Mesodermal cell (in vitro differentiated cells): ENCODE measurements at regions not wholly inside any gene's neighbourhood (a gene's known extent, or its start where the extent isn't known, plus 50 kb on each side); places are given as distances from the start of the nearest gene placed in this dataset.

Source experiments
- H3K27ac ChIP-seq: 2 replicates; pipeline ENCODE4 v1.7.0; 2013; ENCODE audit warnings: mild to moderate bottlenecking, low read depth, low read length, moderate library complexity; ENCODE audit not compliant: severe bottlenecking
- H3K36me3 ChIP-seq: 2 replicates; pipeline ENCODE4 v1.7.1; 2013; ENCODE audit warnings: mild to moderate bottlenecking, low read length, moderate library complexity; ENCODE audit not compliant: control insufficient read depth, insufficient read depth
- H3K4me1 ChIP-seq: one replicate; pipeline ENCODE4 v1.7.1; 2013; ENCODE audit warnings: mild to moderate bottlenecking, low read length; ENCODE audit not compliant: insufficient read depth, control insufficient read depth, poor library complexity, severe bottlenecking
- H3K4me3 ChIP-seq: 2 replicates; pipeline ENCODE4 v1.7.0; 2013; ENCODE audit warnings: low read length, control low read depth, mild to moderate bottlenecking; ENCODE audit not compliant: insufficient read depth, poor library complexity, severe bottlenecking; ENCODE audit errors: extremely low read depth
- H3K9me3 ChIP-seq: 2 replicates; pipeline ENCODE4 v1.7.1; 2013; ENCODE audit warnings: mild to moderate bottlenecking, low read length, moderate library complexity; ENCODE audit not compliant: control insufficient read depth
- WGBS, 2 experiments: methylation state at CpG; one replicate each; pipeline ENCODE4 v1.1.5; 2013; ENCODE audit warnings: missing lambda C conversion rate in 2 of 2; ENCODE audit not compliant: insufficient coverage in 2 of 2; 5-methylcytosine and 5-hydroxymethylcytosine counted together

GRCh38 chr9:106731910-106732309, 131.1 kb upstream of the ZNF462 start:
- Histone ChIP-seq H3K4me3 (no peak overlapping the region), H3K9me3 (no peaks in the 10 kb centered on the region), H3K4me1 (no peaks in the 10 kb centered on the region), H3K27ac (no peak overlapping the region), H3K36me3 (no peaks in the 10 kb centered on the region)
- WGBS, 2 experiments, result 80% methylated on average over 1 of the region's 1 CpG; no CpG with 5 or more reads in 1 of the 2 experiments

GRCh38 chr9:106733828-106734380, 129.1 kb upstream of the ZNF462 start:
- H3K4me1 ChIP-seq, result no peaks in the 10 kb centered on the region
- no peaks in the 10 kb centered on the region for H3K9me3 ChIP-seq
- WGBS, 2 experiments, result no CpG with 5 or more reads among the region's 3 CpGs
- H3K36me3 ChIP-seq, result no peaks in the 10 kb centered on the region
- no peak overlapping the region for H3K27ac ChIP-seq
- H3K4me3 ChIP-seq, result no peak overlapping the region

- Histone ChIP-seq H3K36me3 (no peaks in the 10 kb centered on the region), H3K4me3 (no peak overlapping the region), H3K9me3 (no peaks in the 10 kb centered on the region), H3K27ac (no peak overlapping the region), H3K4me1 (no peaks in the 10 kb centered on the region)
- WGBS, 2 experiments, result 96% methylated on average over 3 of the region's 3 CpGs
Observed at GRCh38 chr9:106737516-106737915, 125.5 kb upstream of the ZNF462 start.

- no peaks in the 10 kb centered on the region for H3K4me1 ChIP-seq
- H3K27ac ChIP-seq, result no peak overlapping the region
- no peaks in the 10 kb centered on the region for H3K9me3 ChIP-seq
- WGBS, 2 experiments, result no CpG with 5 or more reads among the region's 1 CpG
- no peak overlapping the region for H3K4me3 ChIP-seq
- H3K36me3 ChIP-seq, result no peaks in the 10 kb centered on the region
Observed at GRCh38 chr9:106738109-106738508, 124.9 kb upstream of the ZNF462 start.

- Histone ChIP-seq H3K4me3 (no peak overlapping the region), H3K36me3 (no peaks in the 10 kb centered on the region), H3K4me1 (no peaks in the 10 kb centered on the region), H3K27ac (no peak overlapping the region), H3K9me3 (no peaks in the 10 kb centered on the region)
- no CpG with 5 or more reads among the region's 1 CpG for WGBS, 2 experiments
Observed at GRCh38 chr9:106745457-106745856, 117.5 kb upstream of the ZNF462 start.

- H3K9me3 ChIP-seq, result no peaks in the 10 kb centered on the region
- no peak overlapping the region for H3K27ac ChIP-seq
- H3K4me1 ChIP-seq, result no peaks in the 10 kb centered on the region
- H3K36me3 ChIP-seq, result no peaks in the 10 kb centered on the region
- no peak overlapping the region for H3K4me3 ChIP-seq
Observed at GRCh38 chr9:106745876-106746275, 117.1 kb upstream of the ZNF462 start.

GRCh38 chr9:106751681-106752080, 111.3 kb upstream of the ZNF462 start:
- no peak overlapping the region for H3K27ac ChIP-seq
- no peaks in the 10 kb centered on the region for H3K9me3 ChIP-seq
- peaks cover 31% of the 10 kb centered on the region for H3K4me1 ChIP-seq
- H3K4me3 ChIP-seq, result no peak overlapping the region
- whole genome bisulfite sequencing, 2 experiments, result 97 to 100% methylated on average over 3 to 5 of the region's 5 CpGs
- H3K36me3 ChIP-seq, result no peaks in the 10 kb centered on the region

GRCh38 chr9:106752581-106752980, 110.4 kb upstream of the ZNF462 start:
- Histone ChIP-seq H3K36me3 (no peaks in the 10 kb centered on the region), H3K4me1 (peaks cover 37% of the 10 kb centered on the region), H3K9me3 (no peaks in the 10 kb centered on the region), H3K27ac (peak overlapping the region; percentile 92), H3K4me3 (no peak overlapping the region)
- WGBS, 2 experiments, result 56 to 60% methylated on average over 1 to 3 of the region's 3 CpGs

- Histone ChIP-seq H3K4me3 (no peak overlapping the region), H3K9me3 (no peaks in the 10 kb centered on the region), H3K27ac (peak overlapping the region; percentile 92), H3K36me3 (no peaks in the 10 kb centered on the region), H3K4me1 (peaks cover 38% of the 10 kb centered on the region)
- WGBS, 2 experiments, result 47 to 78% methylated on average over 3 to 4 of the region's 4 CpGs
Observed at GRCh38 chr9:106753155-106753671, 109.8 kb upstream of the ZNF462 start.

GRCh38 chr9:106755736-106756135, 107.2 kb upstream of the ZNF462 start:
- no peaks in the 10 kb centered on the region for H3K36me3 ChIP-seq
- WGBS, 2 experiments, result 67 to 86% methylated on average over 3 to 6 of the region's 7 CpGs
- H3K9me3 ChIP-seq, result no peaks in the 10 kb centered on the region
- H3K4me3 ChIP-seq, result no peak overlapping the region
- H3K4me1 ChIP-seq, result peaks cover 45% of the 10 kb centered on the region
- no peak overlapping the region for H3K27ac ChIP-seq

- WGBS, 2 experiments, result no CpG with 5 or more reads among the region's 2 CpGs
- H3K9me3 ChIP-seq, result no peaks in the 10 kb centered on the region
- H3K4me3 ChIP-seq, result no peak overlapping the region
- no peak overlapping the region for H3K27ac ChIP-seq
- H3K36me3 ChIP-seq, result no peaks in the 10 kb centered on the region
- H3K4me1 ChIP-seq, result peaks cover 35% of the 10 kb centered on the region
Observed at GRCh38 chr9:106757514-106757913, 105.5 kb upstream of the ZNF462 start.
